ENCODE measurements at regions not wholly inside any gene's neighbourhood (a gene's known extent, or its start where the extent isn't known, plus 50 kb on each side); places are given as distances from the start of the nearest gene placed in this dataset.

DNA sequence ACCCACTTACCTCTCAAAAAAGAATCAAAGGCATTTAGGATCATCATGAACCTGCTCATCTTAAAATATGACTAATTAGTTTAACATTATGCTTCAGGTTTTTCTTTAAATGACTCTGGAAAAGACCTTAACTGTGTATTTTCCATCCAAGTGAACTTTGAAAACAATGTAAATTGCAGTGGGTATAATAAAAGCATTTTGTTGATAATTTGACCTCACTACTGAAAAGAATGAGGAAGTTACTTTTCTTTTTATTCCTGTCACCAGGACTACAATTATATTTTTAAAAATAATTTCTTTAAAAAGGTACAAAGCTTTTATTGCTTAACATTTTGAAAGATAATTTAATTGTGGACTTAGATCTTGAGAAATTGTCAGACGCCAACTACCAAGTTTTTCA is 249.9 kb downstream of the ALX1 start:
- Histone ChIP-seq H3K9ac (ENCODE audit: low read depth in 1 of 3, low read length in 3 of 3) (no peak overlapping the region), H3K27ac (ENCODE audit: low read depth, low read length) (no peak overlapping the region), H3K4me3 (ENCODE audit: low read length in 3 of 3) (no peak overlapping the region), H3K27me3 (ENCODE audit: control insufficient read depth in 3 of 3, insufficient read depth in 3 of 3, low read length in 3 of 3) (no peaks in the 10 kb centered on the region), H3K4me1 (ENCODE audit: control insufficient read depth in 3 of 3, insufficient read depth in 3 of 3, low read length in 3 of 3) (no peaks in the 10 kb centered on the region), H3K36me3 (ENCODE audit: control insufficient read depth in 3 of 3, insufficient read depth in 3 of 3, low read length in 3 of 3) (no peaks in the 10 kb centered on the region), H3K9me3 (ENCODE audit: control insufficient read depth in 3 of 3, low read length in 3 of 3) (no peaks in the 10 kb centered on the region)

DNA sequence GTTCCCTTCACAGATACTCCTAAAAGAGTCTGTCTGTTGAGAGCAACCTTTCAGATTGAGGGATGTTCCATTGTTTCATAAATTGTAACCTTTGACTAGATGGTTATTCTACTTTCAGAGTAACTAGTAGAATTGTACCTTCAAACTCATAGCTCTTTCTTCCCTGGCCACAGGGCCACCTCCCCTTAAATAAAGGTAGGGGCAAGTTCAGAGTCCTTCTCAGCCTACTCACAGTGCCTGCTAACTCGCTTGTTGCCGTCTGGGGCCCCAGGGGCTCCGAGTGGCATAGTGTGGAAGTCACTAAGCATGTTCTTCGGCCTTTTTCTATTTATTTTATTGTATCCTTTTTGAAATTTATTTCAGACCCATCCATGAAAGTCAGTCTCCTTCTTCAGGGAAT is 250.4 kb downstream of the ALX1 start:
- Histone ChIP-seq H3K9ac (ENCODE audit: low read depth in 1 of 3, low read length in 3 of 3) (no peak overlapping the region), H3K27me3 (ENCODE audit: control insufficient read depth in 3 of 3, insufficient read depth in 3 of 3, low read length in 3 of 3) (no peaks in the 10 kb centered on the region), H3K27ac (ENCODE audit: low read depth, low read length) (no peak overlapping the region), H3K4me3 (ENCODE audit: low read length in 3 of 3) (no peak overlapping the region), H3K36me3 (ENCODE audit: control insufficient read depth in 3 of 3, insufficient read depth in 3 of 3, low read length in 3 of 3) (no peaks in the 10 kb centered on the region), H3K4me1 (ENCODE audit: control insufficient read depth in 3 of 3, insufficient read depth in 3 of 3, low read length in 3 of 3) (no peaks in the 10 kb centered on the region), H3K9me3 (ENCODE audit: control insufficient read depth in 3 of 3, low read length in 3 of 3) (no peaks in the 10 kb centered on the region)

DNA sequence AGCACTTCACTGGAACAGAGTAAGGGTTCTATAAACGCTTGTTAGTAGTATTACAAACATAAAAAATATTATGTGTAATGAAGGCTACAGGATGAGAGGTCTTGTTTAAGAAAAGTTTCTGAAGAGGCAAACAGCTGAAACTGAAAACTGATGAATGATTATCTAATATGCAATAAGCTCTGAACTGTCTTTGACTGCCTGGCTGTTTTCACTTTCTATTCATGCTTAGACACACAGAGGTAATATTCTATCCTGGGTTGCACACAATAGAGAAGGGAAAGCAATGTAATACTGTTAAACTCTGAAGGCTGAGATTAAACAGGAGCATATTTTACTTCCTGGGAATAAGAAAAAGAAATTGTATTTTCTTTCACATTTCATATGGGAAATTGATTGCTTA is 251.3 kb downstream of the ALX1 start:
- Histone ChIP-seq H3K9me3 (ENCODE audit: control insufficient read depth in 3 of 3, low read length in 3 of 3) (no peaks in the 10 kb centered on the region), H3K27ac (ENCODE audit: low read depth, low read length) (no peak overlapping the region), H3K4me1 (ENCODE audit: control insufficient read depth in 3 of 3, insufficient read depth in 3 of 3, low read length in 3 of 3) (no peaks in the 10 kb centered on the region), H3K9ac (ENCODE audit: low read depth in 1 of 3, low read length in 3 of 3) (no peak overlapping the region), H3K36me3 (ENCODE audit: control insufficient read depth in 3 of 3, insufficient read depth in 3 of 3, low read length in 3 of 3) (no peaks in the 10 kb centered on the region), H3K4me3 (ENCODE audit: low read length in 3 of 3) (no peak overlapping the region), H3K27me3 (ENCODE audit: control insufficient read depth in 3 of 3, insufficient read depth in 3 of 3, low read length in 3 of 3) (no peaks in the 10 kb centered on the region)

DNA sequence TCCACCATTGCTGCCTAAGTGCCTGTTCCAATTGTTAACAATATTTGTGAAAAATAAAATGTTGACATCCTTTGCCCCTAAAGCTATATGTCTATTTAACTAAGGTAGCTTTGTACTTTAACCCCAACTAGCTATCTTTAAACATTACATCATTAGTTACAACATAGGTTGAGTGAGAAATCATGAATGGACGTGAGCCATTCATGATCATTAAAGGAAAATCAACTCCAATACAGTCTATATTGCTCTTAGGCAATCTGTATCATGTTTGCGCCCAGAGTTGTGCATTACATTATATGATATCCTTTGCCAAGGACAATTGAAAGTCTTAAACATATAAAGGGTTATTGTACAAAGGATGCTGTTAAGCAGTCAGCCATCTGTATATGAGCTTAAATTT is 269.6 kb downstream of the ALX1 start:
- no peak overlapping the region for H3K9ac ChIP-seq (ENCODE audit: low read depth in 1 of 3, low read length in 3 of 3)

DNA sequence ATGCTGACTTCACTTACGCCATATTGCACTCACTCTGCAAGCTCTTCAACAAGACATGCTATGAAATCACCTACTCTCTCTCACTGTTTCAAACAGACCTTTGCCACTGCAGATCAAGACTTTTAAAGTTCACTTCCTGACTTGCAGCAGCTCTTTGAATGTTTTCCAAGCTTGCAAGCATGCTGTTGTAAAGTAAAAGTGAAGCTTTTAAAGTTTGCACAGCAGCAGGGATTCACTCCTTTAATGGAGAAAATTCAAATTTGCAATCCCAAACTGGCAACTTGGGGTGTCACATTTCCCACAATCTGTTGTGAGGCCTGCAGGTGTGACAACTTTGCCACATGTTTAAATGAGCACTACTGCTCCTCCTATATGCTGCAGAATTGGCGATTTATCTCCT is 270.9 kb downstream of the ALX1 start:
- Histone ChIP-seq H3K4me1 (ENCODE audit: control insufficient read depth in 3 of 3, insufficient read depth in 3 of 3, low read length in 3 of 3) (no peaks in the 10 kb centered on the region), H3K27me3 (ENCODE audit: control insufficient read depth in 3 of 3, insufficient read depth in 3 of 3, low read length in 3 of 3) (no peaks in the 10 kb centered on the region), H3K9ac (ENCODE audit: low read depth in 1 of 3, low read length in 3 of 3) (no peak overlapping the region), H3K27ac (ENCODE audit: low read depth, low read length) (no peak overlapping the region), H3K4me3 (ENCODE audit: low read length in 3 of 3) (no peak overlapping the region), H3K9me3 (ENCODE audit: control insufficient read depth in 3 of 3, low read length in 3 of 3) (no peaks in the 10 kb centered on the region), H3K36me3 (ENCODE audit: control insufficient read depth in 3 of 3, insufficient read depth in 3 of 3, low read length in 3 of 3) (no peaks in the 10 kb centered on the region)

More for the DNA sequence above, 269.6 kb downstream of the ALX1 start:
- Histone ChIP-seq H3K9me3 (ENCODE audit: control insufficient read depth in 3 of 3, low read length in 3 of 3) (no peaks in the 10 kb centered on the region), H3K4me3 (ENCODE audit: low read length in 3 of 3) (no peak overlapping the region), H3K4me1 (ENCODE audit: control insufficient read depth in 3 of 3, insufficient read depth in 3 of 3, low read length in 3 of 3) (no peaks in the 10 kb centered on the region), H3K27me3 (ENCODE audit: control insufficient read depth in 3 of 3, insufficient read depth in 3 of 3, low read length in 3 of 3) (no peaks in the 10 kb centered on the region), H3K27ac (ENCODE audit: low read depth, low read length) (no peak overlapping the region), H3K36me3 (ENCODE audit: control insufficient read depth in 3 of 3, insufficient read depth in 3 of 3, low read length in 3 of 3) (no peaks in the 10 kb centered on the region)

DNA sequence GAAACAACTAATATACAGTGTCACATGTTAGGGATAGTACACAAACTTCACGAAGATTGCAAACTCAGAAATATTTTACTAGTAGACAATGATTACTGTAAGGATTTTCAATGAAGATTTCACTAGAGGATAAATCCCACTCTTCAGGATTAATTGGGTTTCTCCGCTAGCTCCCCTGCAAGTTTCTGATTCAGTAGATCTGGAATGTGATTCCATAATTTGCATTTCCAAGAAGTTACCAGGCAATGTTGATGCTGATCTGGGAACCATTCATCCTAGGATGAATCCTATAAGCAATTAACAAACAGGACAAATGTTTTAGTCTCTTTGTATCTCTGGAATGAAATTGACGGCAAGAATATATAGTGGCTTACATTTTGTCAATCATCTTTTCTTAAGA is 272.4 kb downstream of the ALX1 start:
- Histone ChIP-seq H3K27me3 (ENCODE audit: control insufficient read depth in 3 of 3, insufficient read depth in 3 of 3, low read length in 3 of 3) (no peaks in the 10 kb centered on the region), H3K9me3 (ENCODE audit: control insufficient read depth in 3 of 3, low read length in 3 of 3) (no peaks in the 10 kb centered on the region), H3K9ac (ENCODE audit: low read depth in 1 of 3, low read length in 3 of 3) (no peak overlapping the region), H3K4me3 (ENCODE audit: low read length in 3 of 3) (no peak overlapping the region), H3K27ac (ENCODE audit: low read depth, low read length) (no peak overlapping the region), H3K36me3 (ENCODE audit: control insufficient read depth in 3 of 3, insufficient read depth in 3 of 3, low read length in 3 of 3) (no peaks in the 10 kb centered on the region), H3K4me1 (ENCODE audit: control insufficient read depth in 3 of 3, insufficient read depth in 3 of 3, low read length in 3 of 3) (no peaks in the 10 kb centered on the region)

DNA sequence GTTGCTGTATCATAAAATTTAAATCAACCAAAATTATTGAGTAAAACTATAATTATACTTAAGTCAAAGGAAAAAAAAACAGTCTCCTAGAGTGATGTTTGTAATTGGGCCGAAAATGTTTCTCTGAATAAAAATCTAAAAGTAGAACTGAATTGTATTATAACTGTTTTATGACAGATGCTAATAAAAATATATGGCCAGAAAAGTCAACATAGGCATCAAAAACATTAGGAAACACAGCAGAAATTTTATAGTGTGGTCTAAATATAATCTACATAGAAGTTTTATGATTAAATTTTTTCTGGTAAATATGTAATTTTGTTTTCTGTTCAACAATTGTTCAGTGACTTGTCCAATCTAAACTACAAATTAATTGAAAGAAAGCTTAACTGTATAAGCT is 277.8 kb downstream of the ALX1 start:
- no peaks in the 10 kb centered on the region for H3K9me3 ChIP-seq (ENCODE audit: control insufficient read depth in 3 of 3, low read length in 3 of 3)
- H3K36me3 ChIP-seq (ENCODE audit: control insufficient read depth in 3 of 3, insufficient read depth in 3 of 3, low read length in 3 of 3): no peaks in the 10 kb centered on the region
- no peak overlapping the region for H3K9ac ChIP-seq (ENCODE audit: low read depth in 1 of 3, low read length in 3 of 3)
- no peak overlapping the region for H3K27ac ChIP-seq (ENCODE audit: low read depth, low read length)
- no peaks in the 10 kb centered on the region for H3K27me3 ChIP-seq (ENCODE audit: control insufficient read depth in 3 of 3, insufficient read depth in 3 of 3, low read length in 3 of 3)
- H3K4me1 ChIP-seq (ENCODE audit: control insufficient read depth in 3 of 3, insufficient read depth in 3 of 3, low read length in 3 of 3): no peaks in the 10 kb centered on the region
- no peak overlapping the region for H3K4me3 ChIP-seq (ENCODE audit: low read length in 3 of 3)

DNA sequence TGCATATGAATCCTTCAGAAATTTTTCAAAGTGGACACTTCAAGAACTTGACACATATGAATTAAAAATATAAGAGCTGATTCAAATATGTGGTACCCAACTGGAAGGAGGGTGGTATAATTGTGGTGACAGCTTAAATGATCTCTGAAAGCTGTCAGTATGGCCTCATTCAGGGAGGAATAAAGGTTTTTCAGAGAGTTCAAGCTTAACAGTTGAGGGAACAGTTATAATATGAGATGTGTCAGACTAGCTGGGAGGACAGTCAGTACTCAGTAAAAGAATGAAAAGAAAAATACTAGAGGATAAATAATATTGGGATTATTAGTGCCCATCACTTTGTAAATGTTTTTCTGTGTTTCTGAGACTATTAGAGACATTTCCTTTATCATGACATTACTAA is 277.5 kb downstream of the RASSF9 start:
- no peaks in the 10 kb centered on the region for H3K4me1 ChIP-seq (ENCODE audit: control insufficient read depth in 3 of 3, insufficient read depth in 3 of 3, low read length in 3 of 3)

GRCh38 chr12:85559127-85559526 is 277.1 kb downstream of the RASSF9 start:
- H3K36me3 ChIP-seq (ENCODE audit: control insufficient read depth in 3 of 3, insufficient read depth in 3 of 3, low read length in 3 of 3): no peaks in the 10 kb centered on the region
- H3K27me3 ChIP-seq (ENCODE audit: control insufficient read depth in 3 of 3, insufficient read depth in 3 of 3, low read length in 3 of 3): no peaks in the 10 kb centered on the region
- H3K9me3 ChIP-seq (ENCODE audit: control insufficient read depth in 3 of 3, low read length in 3 of 3): no peaks in the 10 kb centered on the region
- H3K4me1 ChIP-seq (ENCODE audit: control insufficient read depth in 3 of 3, insufficient read depth in 3 of 3, low read length in 3 of 3): no peaks in the 10 kb centered on the region
- H3K27ac ChIP-seq (ENCODE audit: low read depth, low read length): no peak overlapping the region
- no peak overlapping the region for H3K9ac ChIP-seq (ENCODE audit: low read depth in 1 of 3, low read length in 3 of 3)
- no peak overlapping the region for H3K4me3 ChIP-seq (ENCODE audit: low read length in 3 of 3)

More for the DNA sequence above, 277.5 kb downstream of the RASSF9 start:
- Histone ChIP-seq H3K9ac (ENCODE audit: low read depth in 1 of 3, low read length in 3 of 3) (no peak overlapping the region), H3K4me3 (ENCODE audit: low read length in 3 of 3) (no peak overlapping the region), H3K9me3 (ENCODE audit: control insufficient read depth in 3 of 3, low read length in 3 of 3) (no peaks in the 10 kb centered on the region), H3K36me3 (ENCODE audit: control insufficient read depth in 3 of 3, insufficient read depth in 3 of 3, low read length in 3 of 3) (no peaks in the 10 kb centered on the region), H3K27ac (ENCODE audit: low read depth, low read length) (no peak overlapping the region), H3K27me3 (ENCODE audit: control insufficient read depth in 3 of 3, insufficient read depth in 3 of 3, low read length in 3 of 3) (no peaks in the 10 kb centered on the region)

GRCh38 chr12:85559536-85559935 is 276.7 kb downstream of the RASSF9 start:
- Histone ChIP-seq H3K9me3 (ENCODE audit: control insufficient read depth in 3 of 3, low read length in 3 of 3) (no peaks in the 10 kb centered on the region), H3K27me3 (ENCODE audit: control insufficient read depth in 3 of 3, insufficient read depth in 3 of 3, low read length in 3 of 3) (no peaks in the 10 kb centered on the region), H3K4me3 (ENCODE audit: low read length in 3 of 3) (no peak overlapping the region), H3K9ac (ENCODE audit: low read depth in 1 of 3, low read length in 3 of 3) (no peak overlapping the region), H3K4me1 (ENCODE audit: control insufficient read depth in 3 of 3, insufficient read depth in 3 of 3, low read length in 3 of 3) (no peaks in the 10 kb centered on the region), H3K27ac (ENCODE audit: low read depth, low read length) (no peak overlapping the region), H3K36me3 (ENCODE audit: control insufficient read depth in 3 of 3, insufficient read depth in 3 of 3, low read length in 3 of 3) (no peaks in the 10 kb centered on the region)

GRCh38 chr12:85562765-85563164 is 273.4 kb downstream of the RASSF9 start:
- H3K4me1 ChIP-seq (ENCODE audit: control insufficient read depth in 3 of 3, insufficient read depth in 3 of 3, low read length in 3 of 3): no peaks in the 10 kb centered on the region
- no peaks in the 10 kb centered on the region for H3K27me3 ChIP-seq (ENCODE audit: control insufficient read depth in 3 of 3, insufficient read depth in 3 of 3, low read length in 3 of 3)
- H3K4me3 ChIP-seq (ENCODE audit: low read length in 3 of 3): no peak overlapping the region
- H3K9me3 ChIP-seq (ENCODE audit: control insufficient read depth in 3 of 3, low read length in 3 of 3): no peaks in the 10 kb centered on the region
- no peak overlapping the region for H3K9ac ChIP-seq (ENCODE audit: low read depth in 1 of 3, low read length in 3 of 3)
- H3K36me3 ChIP-seq (ENCODE audit: control insufficient read depth in 3 of 3, insufficient read depth in 3 of 3, low read length in 3 of 3): no peaks in the 10 kb centered on the region
- no peak overlapping the region for H3K27ac ChIP-seq (ENCODE audit: low read depth, low read length)

Data from skeletal muscle tissue (tissue), 3 donors.